ENCODE measurements at regions not wholly inside any gene's neighbourhood (a gene's known extent, or its start where the extent isn't known, plus 50 kb on each side); places are given as distances from the start of the nearest gene placed in this dataset.
"Not testable (repeated sequence)": the region's sequence is repeated elsewhere in the genome, so short reads cannot be mapped to it uniquely, and the experiment has no call there.

DNA sequence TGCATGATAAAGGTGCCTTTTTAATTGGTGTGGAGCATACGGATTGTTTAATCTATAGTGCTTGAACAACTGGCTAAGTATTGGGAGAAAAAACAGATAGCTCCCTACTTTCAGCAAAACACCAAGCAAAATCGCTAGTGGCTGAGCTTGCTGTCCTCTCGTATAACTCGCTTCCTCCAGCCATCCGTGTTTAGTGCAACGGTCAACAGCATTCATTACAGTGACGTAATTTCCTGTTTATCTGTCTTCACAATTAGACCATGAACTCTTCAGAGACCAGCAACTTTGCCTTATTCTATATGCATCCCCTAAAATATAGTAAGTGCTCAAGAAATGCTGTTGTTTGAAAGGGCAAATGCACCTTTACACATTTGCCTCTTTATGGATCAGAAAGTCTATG is 511.9 kb downstream of the HAPSTR1 start:
- no peak for DNase-seq (ENCODE audit: insufficient read length, low spot score)
- FAIRE-seq = no peak

DNA sequence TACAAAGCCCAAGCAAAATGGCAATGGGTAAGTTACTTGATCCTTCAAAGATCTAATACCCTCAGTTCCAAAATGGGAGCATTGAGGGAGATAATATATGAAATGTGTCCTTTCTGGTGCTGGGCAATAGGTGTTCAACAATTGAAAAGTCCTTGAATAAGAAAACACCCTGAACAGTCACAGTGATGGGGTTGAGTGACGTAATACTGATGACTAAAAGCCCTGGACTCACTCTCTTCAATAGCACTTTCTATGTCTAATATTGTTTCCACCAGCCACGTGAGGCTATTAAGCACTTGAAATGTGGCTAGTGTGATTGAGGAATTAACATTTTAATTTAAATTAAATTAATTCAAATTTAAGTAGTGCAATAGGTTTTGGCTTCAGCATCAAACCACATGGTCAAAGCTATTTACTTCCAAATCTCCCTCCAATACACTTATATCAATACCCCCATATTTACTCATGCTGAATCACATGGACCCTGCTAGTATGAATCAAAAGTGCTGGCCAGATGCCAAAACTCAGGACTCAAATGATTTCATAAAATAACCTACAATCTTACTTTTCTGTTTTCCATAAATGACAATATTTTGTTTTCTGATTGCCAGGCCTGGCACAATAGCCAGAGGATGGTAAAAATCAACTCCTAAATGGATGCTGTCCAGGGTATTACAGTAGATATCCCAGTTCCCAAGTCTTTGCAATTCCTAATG is 516.2 kb downstream of the HAPSTR1 start:
- FAIRE-seq = no peak

DNA sequence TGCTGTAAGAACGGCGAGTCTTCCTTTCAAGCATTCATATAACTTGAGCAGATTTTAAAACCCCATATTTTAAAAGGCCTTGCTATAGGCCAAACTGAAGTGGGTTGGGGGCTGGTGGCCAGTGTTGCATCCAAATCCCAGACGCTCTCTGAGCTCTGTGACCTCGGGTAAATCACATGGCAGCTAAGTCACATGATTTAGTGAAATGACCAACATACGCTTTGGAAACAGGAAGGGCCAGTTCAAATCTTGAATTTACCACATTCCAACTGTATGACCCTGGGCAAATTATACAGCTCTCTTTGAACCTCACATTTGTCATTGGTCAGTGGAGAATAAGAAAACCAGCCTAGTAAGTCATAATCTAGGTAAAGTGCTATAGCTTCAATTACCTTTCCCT is 519.3 kb downstream of the HAPSTR1 start:
- DNase-seq (ENCODE audit: insufficient read length, low spot score) = no peak
- no peak for FAIRE-seq

More for the DNA sequence above, 516.2 kb downstream of the HAPSTR1 start:
- DNase-seq (ENCODE audit: insufficient read length, low spot score) = no peak

DNA sequence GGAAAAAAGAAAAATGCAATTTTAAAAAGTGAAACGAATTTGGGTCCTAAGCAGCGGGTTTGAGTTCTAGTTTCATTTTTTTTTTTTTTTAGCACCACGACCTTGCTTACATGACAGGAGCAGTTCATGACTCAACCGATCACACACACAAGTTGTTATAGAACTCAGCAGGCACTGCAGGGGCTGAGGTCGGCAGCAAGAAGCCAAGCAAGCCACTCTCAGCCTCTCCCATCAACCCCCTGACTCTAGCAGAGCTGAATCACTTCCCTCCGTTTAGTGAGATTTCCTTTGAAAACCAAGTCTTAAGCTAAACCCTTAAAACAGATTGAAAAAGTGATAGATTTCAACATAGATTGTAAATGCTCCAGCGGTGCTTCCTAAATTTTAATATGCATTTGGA is 520.8 kb downstream of the HAPSTR1 start:
- FAIRE-seq (no peak), DNase-seq (ENCODE audit: insufficient read length, low spot score) (no peak)

DNA sequence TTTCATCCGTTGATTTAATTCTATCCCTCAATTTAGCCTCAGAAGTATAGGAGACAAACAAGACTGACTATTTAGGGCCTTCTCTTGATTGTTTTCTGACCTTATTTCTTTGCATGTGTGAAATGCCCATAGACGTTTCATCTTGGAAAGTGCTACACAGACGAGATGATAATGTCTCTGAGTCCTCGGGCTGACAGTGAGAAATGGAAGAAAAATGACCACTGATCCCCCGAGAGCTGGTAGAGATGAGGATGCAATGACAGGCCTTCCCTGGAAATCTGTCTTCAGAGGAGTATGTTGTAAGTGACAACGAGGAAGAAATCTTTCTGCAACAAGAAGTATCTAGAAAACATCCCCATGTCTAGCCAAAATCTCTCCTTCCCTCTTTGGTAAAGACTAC is 522.9 kb downstream of the HAPSTR1 start:
- DNase-seq (ENCODE audit: insufficient read length, low spot score) (no peak), FAIRE-seq (no peak)

DNA sequence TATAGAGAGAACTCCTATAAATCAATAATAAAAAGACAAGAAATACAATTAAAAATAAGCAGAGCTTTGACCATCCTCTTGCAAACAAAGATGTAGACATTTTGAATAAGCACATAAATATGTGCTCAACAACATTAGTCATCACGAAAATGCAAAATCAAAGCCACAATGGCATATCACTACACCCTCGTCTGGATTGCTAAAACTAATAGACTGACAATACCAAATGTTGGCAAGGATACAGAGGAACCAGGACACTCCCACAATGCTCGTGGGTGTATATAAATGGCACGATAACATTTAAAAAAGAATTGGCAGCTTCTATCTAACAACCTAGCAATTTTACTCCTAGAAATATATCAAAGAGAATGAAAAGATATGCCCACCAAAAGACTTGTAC is 530.8 kb downstream of the HAPSTR1 start:
- FAIRE-seq = no peak

DNA sequence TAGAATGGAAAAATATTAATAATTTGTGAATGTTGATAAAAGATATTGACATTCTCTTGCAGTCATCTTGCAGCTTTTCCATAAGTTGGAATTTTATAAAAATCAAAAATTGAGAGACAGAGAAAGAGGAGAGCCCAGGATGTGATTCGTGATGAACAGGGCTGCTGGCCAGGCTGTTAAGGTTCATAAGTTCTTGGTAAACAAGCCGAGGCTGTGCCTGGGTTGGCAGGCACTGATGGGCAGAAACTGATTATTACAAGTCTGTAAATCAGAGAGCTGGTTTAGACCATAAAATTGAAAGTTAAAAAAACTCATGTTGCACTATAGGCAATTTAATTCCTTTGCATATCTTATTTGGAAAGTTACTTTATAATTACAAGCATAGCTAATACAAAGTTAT is 533.7 kb downstream of the HAPSTR1 start:
- FAIRE-seq = no peak
- no peak for DNase-seq (ENCODE audit: insufficient read length, low spot score)

More for the DNA sequence above, 530.8 kb downstream of the HAPSTR1 start:
- no peak for DNase-seq (ENCODE audit: insufficient read length, low spot score)

DNA sequence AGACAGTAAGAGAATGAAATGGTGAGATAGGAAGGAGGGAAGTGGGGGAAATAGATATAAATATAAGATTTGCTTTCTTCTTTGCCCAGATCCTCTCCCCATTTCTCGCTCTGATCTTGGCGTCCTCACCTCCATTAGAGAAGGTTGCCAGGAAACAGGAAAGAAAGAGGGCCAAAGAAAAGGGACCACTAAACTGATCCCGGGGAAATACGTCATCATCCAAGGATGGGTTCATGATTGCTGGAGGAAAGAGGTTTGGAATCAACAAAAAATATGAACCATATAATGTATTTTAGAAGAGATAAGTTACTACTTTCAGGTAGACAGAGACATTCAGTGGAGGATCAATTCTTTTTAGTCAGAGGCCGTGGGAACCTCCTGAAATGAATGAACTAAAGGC is 536.0 kb downstream of the HAPSTR1 start:
- DNase-seq (ENCODE audit: insufficient read length, low spot score) = no peak
- FAIRE-seq = no peak

DNA sequence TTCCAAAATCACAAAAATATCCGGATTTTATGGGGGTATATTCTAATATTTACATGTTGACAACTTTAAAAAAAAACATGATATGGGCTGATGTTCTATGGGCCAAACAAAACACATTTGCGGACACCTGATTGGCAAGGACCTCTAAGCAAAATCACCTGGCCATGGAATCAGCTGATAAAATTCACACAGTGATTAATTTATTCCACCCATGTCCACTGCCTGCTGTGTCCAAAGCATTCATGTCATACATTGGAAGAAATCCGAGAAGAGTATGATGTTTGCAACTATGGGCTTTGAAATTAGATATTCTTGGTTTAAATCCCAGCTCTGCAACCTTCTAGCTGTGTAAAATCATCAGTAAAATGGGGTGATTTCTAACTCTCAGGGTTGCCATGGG is 538.7 kb downstream of the HAPSTR1 start:
- DNase-seq (ENCODE audit: insufficient read length, low spot score) (no peak), FAIRE-seq (no peak)

DNA sequence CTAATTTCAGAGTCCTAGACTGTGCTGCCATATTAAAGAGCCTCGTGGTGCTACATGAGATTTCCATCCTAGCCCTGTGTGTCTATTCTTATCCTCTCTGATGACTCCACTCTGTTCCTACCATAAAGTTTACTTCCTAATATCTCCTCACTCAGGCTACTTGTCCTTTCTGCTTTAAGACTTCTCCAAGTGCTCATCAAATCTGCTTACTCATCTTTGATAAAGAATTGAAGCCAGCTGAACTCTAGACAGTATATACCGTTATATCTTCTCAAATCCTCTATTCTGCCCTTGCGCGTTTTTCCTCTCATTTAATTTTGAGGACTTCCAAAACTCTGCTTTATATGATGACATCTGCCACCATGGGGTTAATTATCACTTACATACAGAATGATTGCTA is 539.5 kb downstream of the HAPSTR1 start:
- FAIRE-seq (no peak), DNase-seq (ENCODE audit: insufficient read length, low spot score) (no peak)

DNA sequence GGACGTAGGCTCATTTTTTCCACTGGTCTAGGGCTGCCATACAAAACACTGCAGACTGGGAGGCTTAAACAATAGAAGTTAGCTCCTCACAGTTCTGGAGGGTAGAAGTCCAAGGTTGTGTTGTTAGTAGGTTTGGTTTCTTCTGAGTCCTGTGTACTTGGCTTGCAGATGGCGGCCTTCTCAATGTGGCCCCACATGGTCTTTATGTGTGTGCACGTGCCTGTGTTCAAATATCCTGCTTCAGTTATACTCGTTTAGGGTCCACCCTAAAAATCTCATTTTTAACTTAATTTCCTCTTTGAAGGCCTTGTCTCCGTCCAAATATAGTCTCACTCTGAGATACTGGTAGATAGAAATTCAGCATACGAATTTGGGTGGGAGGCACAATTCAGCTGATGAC is 542.4 kb downstream of the HAPSTR1 start:
- FAIRE-seq (no peak), DNase-seq (ENCODE audit: insufficient read length, low spot score) (no peak)

DNA sequence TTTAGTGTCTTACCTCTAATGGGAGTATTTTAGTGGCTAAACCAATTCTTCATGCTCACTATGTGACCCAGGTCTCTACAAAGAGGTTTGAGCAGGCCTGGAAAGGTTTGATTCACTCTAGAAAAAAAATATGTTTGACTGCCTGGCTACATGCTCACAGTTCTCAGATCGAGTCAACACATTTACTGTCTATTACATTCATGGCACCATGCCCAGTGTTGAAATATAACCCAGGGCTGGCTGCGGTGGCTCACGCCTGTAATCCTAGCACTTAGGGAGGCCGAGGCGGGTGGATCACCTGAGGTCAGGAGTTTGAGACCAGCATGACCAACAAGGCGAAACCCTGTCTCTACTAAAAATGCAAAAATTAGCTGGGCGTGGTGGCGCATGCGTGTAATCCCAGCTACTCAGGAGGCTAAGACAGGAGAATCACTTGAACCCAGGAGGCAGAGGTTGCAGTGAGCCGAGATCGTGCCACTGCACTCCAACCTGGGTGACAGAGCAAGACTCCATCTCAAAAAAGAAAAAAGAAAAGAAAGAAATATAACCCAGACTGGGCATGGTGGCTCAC is 543.8 kb downstream of the HAPSTR1 start:
- DNase-seq (ENCODE audit: insufficient read length, low spot score); FAIRE-seq: not testable (repeated sequence)

DNA sequence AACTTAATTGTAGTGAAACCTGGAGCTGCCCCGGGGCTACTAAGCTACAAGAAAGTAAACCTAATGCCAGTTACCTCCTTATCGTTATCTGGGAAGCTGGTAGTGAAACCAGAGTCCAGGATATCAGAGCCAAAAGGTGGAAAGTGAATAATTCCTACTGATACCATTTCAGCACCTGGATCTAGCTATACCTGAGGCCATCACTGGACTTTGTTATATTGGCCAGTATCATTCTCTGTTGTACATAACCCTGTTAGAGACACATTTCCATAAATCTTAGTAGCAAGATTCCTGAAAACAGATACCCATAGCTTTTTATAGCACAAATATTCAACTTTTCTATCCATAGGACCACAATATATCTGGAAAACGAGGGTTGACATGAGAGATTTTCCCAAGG is 538.0 kb downstream of the GRIN2A start:
- FAIRE-seq (no peak), DNase-seq (ENCODE audit: insufficient read length, low spot score) (no peak)

DNA sequence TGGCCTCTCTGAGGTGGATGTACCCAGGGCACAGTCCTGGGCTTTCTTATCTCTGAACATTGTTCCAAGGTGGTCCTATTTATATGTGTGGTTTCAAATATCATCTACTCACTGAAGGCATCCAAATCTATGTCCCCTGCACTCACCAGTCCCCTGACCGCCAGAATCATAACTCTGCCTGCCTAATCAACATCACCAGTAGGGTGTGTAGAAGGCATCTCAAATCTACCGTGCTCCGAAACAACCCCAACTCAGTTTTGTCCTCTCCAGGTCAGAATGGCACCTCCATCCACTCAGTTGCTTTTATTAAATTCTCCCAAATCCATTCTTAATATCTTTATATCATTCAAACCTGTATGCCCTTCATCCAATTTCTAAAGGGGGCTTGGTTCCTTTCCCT is 536.3 kb downstream of the GRIN2A start:
- FAIRE-seq (no peak), DNase-seq (ENCODE audit: insufficient read length, low spot score) (no peak)

DNA sequence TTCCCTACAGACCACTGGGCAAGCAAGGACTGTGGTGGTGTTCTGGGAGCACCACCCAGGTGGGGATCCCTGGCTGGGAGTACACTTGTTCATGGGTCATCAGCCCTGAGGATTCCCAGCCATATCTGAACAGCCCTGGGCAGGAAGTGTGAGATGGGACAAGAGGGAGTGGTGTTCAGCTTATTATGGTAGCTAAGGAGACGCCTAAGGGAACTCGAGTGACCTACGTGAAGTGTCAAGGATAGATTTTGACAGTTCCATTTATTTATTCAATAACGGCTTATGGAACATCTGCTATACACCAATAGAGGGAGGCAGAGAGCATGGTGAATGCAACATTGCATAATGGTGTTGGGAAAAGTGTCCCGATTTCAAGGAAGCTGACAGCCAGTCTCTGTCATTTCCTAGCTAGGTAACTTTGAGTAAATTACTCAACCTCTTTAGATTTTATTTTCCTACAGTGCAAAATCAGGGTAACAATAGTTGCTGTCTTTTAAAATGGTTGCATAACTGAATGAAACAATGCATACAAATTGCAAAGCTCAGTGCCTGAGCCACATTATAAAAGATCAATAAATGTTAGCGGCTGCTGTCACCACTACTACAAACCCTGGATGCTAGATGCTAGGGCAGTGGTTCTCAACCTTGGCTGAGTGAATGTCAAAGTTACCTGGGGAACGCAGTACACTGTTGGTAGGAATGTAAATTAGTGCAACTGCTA is 534.1 kb downstream of the GRIN2A start:
- FAIRE-seq (no peak), DNase-seq (ENCODE audit: insufficient read length, low spot score) (peak; percentile 7)

DNA sequence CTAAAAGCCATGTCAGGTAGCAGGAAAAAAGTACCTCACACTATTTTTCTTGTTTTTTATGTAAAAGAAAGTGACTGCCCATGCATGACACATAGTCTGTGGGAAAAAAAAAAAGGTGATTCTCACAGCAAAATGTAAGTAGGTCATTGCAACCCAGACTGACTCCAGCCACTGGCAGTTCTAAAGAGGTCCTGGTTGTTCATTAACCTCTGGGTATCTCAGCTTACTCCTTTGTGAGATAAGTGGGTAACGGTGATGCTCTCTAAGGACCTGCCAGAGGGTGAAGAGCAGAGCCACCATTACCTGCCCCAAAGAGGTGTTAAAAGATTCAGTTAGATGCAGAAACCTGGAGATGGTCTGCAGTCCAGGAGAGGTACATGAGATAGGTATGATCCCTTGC is 531.9 kb downstream of the GRIN2A start:
- no peak for FAIRE-seq
- no peak for DNase-seq (ENCODE audit: insufficient read length, low spot score)

DNA sequence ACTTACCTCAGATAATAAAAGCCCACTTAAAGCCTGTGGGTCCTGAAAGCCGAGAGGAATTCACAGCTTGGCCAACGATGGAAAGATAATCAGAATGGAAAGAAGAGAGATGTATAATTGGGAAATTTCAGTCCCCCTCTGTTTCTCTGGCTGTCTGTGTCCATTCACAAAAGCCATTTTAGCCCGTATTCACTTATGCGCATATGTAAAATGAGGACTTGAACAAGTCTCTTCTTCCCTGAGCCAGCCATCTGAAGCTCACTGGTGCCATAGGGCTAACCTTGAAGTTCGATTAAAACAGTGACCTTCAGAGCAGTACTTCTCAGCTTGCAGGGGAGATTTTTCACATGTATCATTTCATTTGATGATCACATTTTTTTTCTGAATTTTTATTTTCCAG is 527.2 kb downstream of the GRIN2A start:
- FAIRE-seq (no peak), DNase-seq (ENCODE audit: insufficient read length, low spot score) (no peak)

DNA sequence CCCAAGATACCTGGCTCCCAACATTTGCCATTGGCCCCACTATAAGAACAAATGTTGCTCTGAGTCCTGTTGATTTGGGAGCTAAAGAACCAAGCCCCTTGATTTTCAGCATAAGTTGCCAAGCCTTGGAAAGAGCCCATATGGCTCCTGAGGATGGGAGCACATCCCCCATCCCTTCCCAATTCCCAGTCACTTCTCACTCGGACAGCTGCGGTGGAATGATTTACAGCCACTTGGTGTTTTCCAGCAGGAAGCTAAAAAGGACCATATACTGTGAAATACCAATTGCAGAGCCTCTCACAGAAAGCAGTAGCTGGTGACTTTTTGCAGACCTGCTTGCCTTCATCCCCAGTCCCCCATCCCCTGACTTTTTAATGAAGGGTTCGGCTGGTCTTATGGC is 524.6 kb downstream of the GRIN2A start:
- DNase-seq (ENCODE audit: insufficient read length, low spot score) = no peak
- no peak for FAIRE-seq

DNA sequence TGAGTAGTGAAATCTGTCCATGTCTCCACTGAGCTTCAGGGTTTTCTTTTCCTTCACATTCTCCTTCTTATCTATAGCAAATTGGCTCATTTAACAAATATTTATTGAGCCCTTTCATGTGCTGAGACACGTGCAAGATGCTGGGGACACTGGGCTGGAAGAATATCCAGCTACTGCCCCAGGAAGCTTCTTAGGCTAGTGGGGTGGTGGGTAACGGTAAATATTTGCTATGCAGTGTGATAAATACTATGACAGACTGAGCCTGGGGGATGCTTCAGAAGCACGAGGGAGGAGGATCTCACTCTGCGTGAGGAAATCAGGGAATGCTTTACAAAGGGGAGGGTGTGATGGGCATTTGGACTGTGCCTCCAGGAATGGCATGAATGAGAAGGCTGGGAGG is 524.1 kb downstream of the GRIN2A start:
- FAIRE-seq (no peak), DNase-seq (ENCODE audit: insufficient read length, low spot score) (no peak)

DNA sequence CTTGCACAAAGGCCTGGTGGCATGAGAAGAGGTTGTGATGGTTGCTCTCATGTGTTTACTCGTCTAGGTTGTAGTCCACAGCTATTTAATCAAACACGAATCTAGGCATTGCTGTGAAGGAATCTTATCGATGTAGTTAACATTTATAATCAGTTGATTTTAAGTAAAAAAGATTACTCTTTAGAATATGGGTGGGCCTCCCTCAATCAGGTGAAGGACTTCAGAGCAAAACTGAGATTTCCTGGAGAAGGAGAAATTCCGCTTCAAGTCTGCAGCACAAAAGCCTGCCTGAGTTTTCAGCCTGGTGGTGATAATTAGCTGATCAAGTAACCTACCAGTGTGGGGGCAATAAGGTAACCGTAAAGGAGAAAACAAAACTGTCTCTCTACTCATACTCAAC is 523.6 kb downstream of the GRIN2A start:
- DNase-seq (ENCODE audit: insufficient read length, low spot score) (no peak), FAIRE-seq (no peak)

DNA sequence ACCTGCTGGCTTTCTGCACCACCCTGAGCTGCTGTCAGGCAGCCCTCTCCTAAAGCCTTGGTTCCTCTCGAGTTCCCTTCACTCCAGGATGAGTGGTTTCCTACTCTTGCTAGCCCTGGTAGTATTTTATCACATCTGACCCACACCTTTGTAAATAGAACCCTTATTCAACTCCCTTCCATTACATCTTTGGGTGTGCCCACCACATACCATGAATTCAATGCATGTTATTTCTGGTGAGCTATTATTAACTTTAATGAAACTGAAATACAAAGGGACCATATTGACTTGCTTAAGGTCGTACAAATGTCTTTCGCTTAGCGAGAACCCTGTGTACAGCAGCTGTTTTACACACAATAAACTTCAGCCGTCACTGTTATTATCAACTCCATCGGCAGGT is 521.3 kb downstream of the GRIN2A start:
- no peak for DNase-seq (ENCODE audit: insufficient read length, low spot score)
- no peak for FAIRE-seq

DNA sequence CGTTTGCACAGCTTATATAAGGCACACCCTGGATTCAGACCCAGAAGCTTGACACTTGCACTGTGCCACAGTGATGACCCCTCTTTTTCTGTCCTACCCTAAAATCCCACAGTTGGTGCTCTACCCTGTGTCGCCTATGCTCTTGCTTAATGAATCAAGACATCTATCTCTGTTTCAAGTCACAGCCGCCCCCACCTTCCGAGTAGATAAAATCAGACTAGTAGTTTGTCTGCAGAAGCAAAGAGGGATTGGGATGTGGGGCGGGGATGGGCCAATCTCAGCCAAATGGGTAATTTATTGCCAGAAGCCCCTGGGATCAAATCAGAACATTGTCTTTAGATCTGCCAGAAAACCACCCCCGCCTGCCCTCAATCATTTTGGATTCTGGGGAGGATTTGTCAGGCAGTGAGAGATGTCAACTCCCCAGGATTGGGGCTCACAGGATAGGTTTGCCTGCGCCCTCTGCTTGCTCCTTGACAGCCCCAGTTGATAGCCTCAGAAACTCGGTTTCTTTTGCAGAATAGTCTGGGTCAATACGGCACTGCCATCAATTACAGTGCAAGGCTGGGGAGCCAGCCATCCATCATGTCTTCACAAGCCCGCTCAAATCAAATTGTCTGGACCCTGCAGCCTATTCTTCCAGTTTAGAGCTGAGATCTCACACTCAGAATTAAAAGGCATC is 520.8 kb downstream of the GRIN2A start:
- no peak for FAIRE-seq
- no peak for DNase-seq (ENCODE audit: insufficient read length, low spot score)
